Heart right ventricle (tissue), 16 donors: ENCODE measurements at regions not wholly inside any gene's neighbourhood (a gene's known extent, or its start where the extent isn't known, plus 50 kb on each side); places are given as distances from the start of the nearest gene placed in this dataset.

ENCODE experiments used
- ATAC-seq, 8 donors: fragments of 200-7000 bp; cut with Tn5 transposase; one replicate each; pipeline ENCODE4 v1.9.1; 2020; ENCODE audit warnings: mild to moderate bottlenecking in 8 of 8, moderate library complexity in 8 of 8, moderate number of reproducible peaks in 1 of 8
- DNase-seq, 2 donors: peaks; one replicate each; pipeline ENCODE4 v3.0.0-alpha.2; 2020
- H3K27ac ChIP-seq, 10 donors: fragments of 200-600 bp; sonication (generic) in 2 of 10; one replicate each; pipeline versions ENCODE4 v1.5.0 to v1.8.0; 2020 to 2022; ENCODE audit warnings: mild to moderate bottlenecking in 3 of 10
- H3K27me3 ChIP-seq, 7 donors: fragments of 200-600 bp; one replicate each; pipeline ENCODE4 v1.8.0; 2021 to 2022; ENCODE audit warnings: mild to moderate bottlenecking in 2 of 7
- H3K36me3 ChIP-seq, 9 donors: fragments of 200-600 bp; sonication (generic) in 1 of 9; one replicate each; pipeline versions ENCODE4 v1.5.0 to v1.8.0; 2020 to 2022; ENCODE audit warnings: mild to moderate bottlenecking in 2 of 9
- H3K4me1 ChIP-seq, 9 donors: fragments of 200-600 bp; sonication (generic) in 1 of 9; one replicate each; pipeline versions ENCODE4 v1.5.0 to v1.8.0; 2020 to 2022; ENCODE audit warnings: mild to moderate bottlenecking in 4 of 9
- H3K4me3 ChIP-seq, 10 donors: fragments of 200-600 bp; sonication (generic) in 2 of 10; one replicate each; pipeline versions ENCODE4 v1.5.0 to v1.8.0; 2020 to 2022; ENCODE audit warnings: mild to moderate bottlenecking in 7 of 10, moderate library complexity in 2 of 10
- H3K9me3 ChIP-seq, 11 donors: fragments of 200-600 bp in 10 of 11; sonication (generic) in 2 of 11; one replicate each; pipeline versions ENCODE4 v1.5.0 to v1.8.0; 2013 to 2022; ENCODE audit warnings: mild to moderate bottlenecking in 2 of 11, control low read depth in 1 of 11, moderate library complexity in 1 of 11
- CTCF ChIP-seq, 9 donors: fragments of 200-600 bp; sonication (generic) in 2 of 9; IDR thresholded peaks; one replicate each; pipeline versions ENCODE4 v1.5.0 to v1.8.0; 2021 to 2022; ENCODE audit warnings: antibody characterized with exemption in 9 of 9, mild to moderate bottlenecking in 5 of 9, moderate library complexity in 1 of 9
- WGBS, 2 donors: extraction: QIAGEN DNeasy Blood & Tissue Kit; methylation state at CpG; one replicate each; pipeline ENCODE4 v1.1.7; 2013; ENCODE audit warnings: inconsistent platforms in 1 of 2; 5-methylcytosine and 5-hydroxymethylcytosine counted together
- intact Hi-C, 10 donors: fragments of 100-400 bp; cut with DNase I; formaldehyde crosslinking; loops; one replicate each; pipeline versions ENCODE4 v1.11.1 to v1.14.2; 2022
- donor health status: Arrhythmogenic right ventricular cardiomyopathy.
- donor health status: ischemic (EF 13 %, LVEDD 7.1; RV severe dilation, severe dysfunction).
- donor health status: healthy with polysubstance abuse.
- donor health status: DM: no; HTN: yes; CAD: no.
- donor health status: DM: no; HTN: no; CAD: no.
- donor health status: ischemic (EF 25% LVEDD 6.9; RV normal size, moderate dysfunction).
- donor health status: ischemic (EF 25% LVEDD 5.7; RV mildly dilated, moderate dysfunction).
- donor health status: healthy.
- donor health status: DM: yes; HTN: yes; CAD: no.
- donor health status: Ischemic cardiomyopathy.
- donor health status: ischemic (EF 35%, LVEDD 5.7; RV mildly dilated, moderate dysfunction).
- donor health status: nonischemic (EF 11% LVEDD 7.7; RV severe dilation, severe dysfunction).
- donor health status: DM: yes; HTN: yes; CAD: no.
- donor health status: PGD.
- donor health status: ischemic (EF 29% LVEDD 5.4; RV normal size, mild dysfunction).
- donor health status: nonischemic (EF 23%, LVEDD 6.1; RV moderate dilation, normal function).

- 96 to 100% methylated on average over 1 of the region's 1 CpG for WGBS, 2 donors
- no peak for TF ChIP-seq CTCF (IDR thresholded peaks at IDR 0.05)
- Histone ChIP-seq H3K4me3 (no peak overlapping the region), H3K36me3 (no peaks in the 10 kb centered on the region), H3K9me3 (peaks cover 0 to 8% (median 0%) of the 10 kb centered on the region in 11 donors), H3K4me1 (no peaks in the 10 kb centered on the region), H3K27me3 (peaks cover 0 to 5% (median 0%) of the 10 kb centered on the region in 7 donors), H3K27ac (no peak overlapping the region)
- intact Hi-C loops = no loop called here
- DNase-seq (no peak), ATAC-seq (no peak)
These were observed 53.2 kb upstream of the SPIN4 start for GRCh38 chrX:63404332-63404731.

GRCh38 chrX:63402106-63402505 lies 51.0 kb upstream of the SPIN4 start:
- intact Hi-C loops = no loop called here
- no peak for ATAC-seq
- Histone ChIP-seq H3K4me3 (no peak overlapping the region), H3K27ac (no peak overlapping the region), H3K36me3 (no peaks in the 10 kb centered on the region), H3K27me3 (no peaks in the 10 kb centered on the region), H3K4me1 (no peaks in the 10 kb centered on the region), H3K9me3 (peaks cover 0 to 8% (median 0%) of the 10 kb centered on the region in 11 donors)
- DNase-seq = no peak
- no peak for TF ChIP-seq CTCF (IDR thresholded peaks at IDR 0.05)
- WGBS, 2 donors = 82 to 88% methylated on average over 2 of the region's 2 CpGs
